Hepatocyte (in vitro differentiated cells): ENCODE measurements at regions not wholly inside any gene's neighbourhood (a gene's known extent, or its start where the extent isn't known, plus 50 kb on each side); places are given as distances from the start of the nearest gene placed in this dataset.

Experiments
- DNase-seq: peaks from one replicate; pipeline ENCODE4 v3.0.0-alpha.2; 2016; ENCODE audit warnings: low spot score
- H2AFZ ChIP-seq: fragments of 200-600 bp; sonication (generic); 2 replicates; pipeline ENCODE4 v1.6.0; 2016; ENCODE audit warnings: antibody characterized with exemption, mild to moderate bottlenecking
- H3K27ac ChIP-seq: fragments of 200-600 bp; sonication (generic); 2 replicates; pipeline ENCODE4 v1.5.1; 2016; ENCODE audit warnings: mild to moderate bottlenecking
- H3K27me3 ChIP-seq: fragments of 200-600 bp; sonication (generic); 2 replicates; pipeline ENCODE4 v1.6.1; 2016
- H3K36me3 ChIP-seq: fragments of 200-600 bp; sonication (generic); replicated peaks from 2 replicates; pipeline ENCODE4 v1.5.1; 2016; ENCODE audit warnings: low read depth; ENCODE audit not compliant: insufficient read depth
- H3K4me1 ChIP-seq: fragments of 200-600 bp; sonication (generic); 2 replicates; pipeline ENCODE4 v1.5.1; 2016; ENCODE audit warnings: mild to moderate bottlenecking, moderate library complexity; ENCODE audit not compliant: insufficient read depth
- H3K4me2 ChIP-seq: fragments of 200-600 bp; sonication (generic); 2 replicates; pipeline ENCODE4 v1.6.0; 2016
- H3K4me3 ChIP-seq: fragments of 200-600 bp; sonication (generic); 2 replicates; pipeline ENCODE4 v1.5.1; 2016; ENCODE audit warnings: mild to moderate bottlenecking
- H3K79me2 ChIP-seq: fragments of 200-600 bp; sonication (generic); 2 replicates; pipeline ENCODE4 v1.6.0; 2017; ENCODE audit warnings: mild to moderate bottlenecking
- H3K9me2 ChIP-seq: fragments of 200-600 bp; sonication (generic); replicated peaks from 2 replicates; pipeline ENCODE4 v1.6.0; 2017; ENCODE audit warnings: mild to moderate bottlenecking; ENCODE audit not compliant: insufficient read depth
- H3K9me3 ChIP-seq: fragments of 200-600 bp; sonication (generic); 2 replicates; pipeline ENCODE4 v1.5.1; 2016; ENCODE audit warnings: low read depth, mild to moderate bottlenecking
- H4K20me1 ChIP-seq: fragments of 200-600 bp; sonication (generic); 2 replicates; pipeline ENCODE4 v1.6.0; 2016; ENCODE audit warnings: mild to moderate bottlenecking; ENCODE audit not compliant: insufficient read depth, poor library complexity, severe bottlenecking
- EZH2 ChIP-seq: fragments of 200-600 bp; sonication (generic); IDR thresholded peaks from 2 replicates; pipeline ENCODE4 v1.6.1; 2016; ENCODE audit warnings: antibody characterized with exemption, mild to moderate bottlenecking, borderline replicate concordance
- EZH2phosphoT487 ChIP-seq: fragments of 200-600 bp; sonication (generic); IDR thresholded peaks from one replicate; pipeline ENCODE4 v1.6.1; 2018; ENCODE audit warnings: antibody characterized with exemption, mild to moderate bottlenecking, low read depth, moderate library complexity; ENCODE audit not compliant: unreplicated experiment, severe bottlenecking
- WGBS: methylation state at CpG from one replicate; pipeline ENCODE4 v1.1.6; 2016; ENCODE audit warnings: low lambda C conversion rate; ENCODE audit errors: missing lambda C conversion rate; 5-methylcytosine and 5-hydroxymethylcytosine counted together
- TF ChIP-seq, protein P1 (sequence below): fragments of 200-600 bp; sonication (generic); IDR thresholded peaks from 2 replicates; pipeline ENCODE4 v1.5.1; 2016; ENCODE audit warnings: antibody characterized with exemption, mild to moderate bottlenecking; ENCODE audit not compliant: poor library complexity

DNA sequence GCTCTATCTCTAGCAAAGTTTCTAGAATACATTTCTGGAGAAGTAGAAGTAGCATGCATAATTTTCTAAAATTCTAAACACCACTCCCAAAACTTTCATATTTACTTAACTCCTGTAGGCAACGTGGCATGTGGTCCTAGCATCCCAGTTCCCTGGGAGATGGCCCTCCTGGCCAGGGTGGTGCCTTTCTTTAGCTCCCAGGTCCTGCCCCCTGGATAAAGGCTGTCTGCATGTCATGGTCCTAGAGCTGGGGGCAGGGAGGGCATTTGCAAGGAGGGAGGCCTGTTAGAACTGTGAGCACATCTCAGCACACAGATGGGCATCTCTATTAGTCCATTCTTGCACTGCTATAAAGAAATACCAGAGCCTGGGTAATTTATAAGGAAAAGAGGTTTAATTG, 485.6 kb upstream of the SULF2 start:
- no peaks in the 10 kb centered on the region for H3K79me2 ChIP-seq
- no peaks in the 10 kb centered on the region for H3K9me2 ChIP-seq
- TF ChIP-seq EZH2phosphoT487 (no peak), EZH2 (no peak)
- TF ChIP-seq, protein P1, sequence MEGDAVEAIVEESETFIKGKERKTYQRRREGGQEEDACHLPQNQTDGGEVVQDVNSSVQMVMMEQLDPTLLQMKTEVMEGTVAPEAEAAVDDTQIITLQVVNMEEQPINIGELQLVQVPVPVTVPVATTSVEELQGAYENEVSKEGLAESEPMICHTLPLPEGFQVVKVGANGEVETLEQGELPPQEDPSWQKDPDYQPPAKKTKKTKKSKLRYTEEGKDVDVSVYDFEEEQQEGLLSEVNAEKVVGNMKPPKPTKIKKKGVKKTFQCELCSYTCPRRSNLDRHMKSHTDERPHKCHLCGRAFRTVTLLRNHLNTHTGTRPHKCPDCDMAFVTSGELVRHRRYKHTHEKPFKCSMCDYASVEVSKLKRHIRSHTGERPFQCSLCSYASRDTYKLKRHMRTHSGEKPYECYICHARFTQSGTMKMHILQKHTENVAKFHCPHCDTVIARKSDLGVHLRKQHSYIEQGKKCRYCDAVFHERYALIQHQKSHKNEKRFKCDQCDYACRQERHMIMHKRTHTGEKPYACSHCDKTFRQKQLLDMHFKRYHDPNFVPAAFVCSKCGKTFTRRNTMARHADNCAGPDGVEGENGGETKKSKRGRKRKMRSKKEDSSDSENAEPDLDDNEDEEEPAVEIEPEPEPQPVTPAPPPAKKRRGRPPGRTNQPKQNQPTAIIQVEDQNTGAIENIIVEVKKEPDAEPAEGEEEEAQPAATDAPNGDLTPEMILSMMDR = no peak
- H3K36me3 ChIP-seq = no peaks in the 10 kb centered on the region
- no peaks in the 10 kb centered on the region for H3K27me3 ChIP-seq
- H3K9me3 ChIP-seq = no peaks in the 10 kb centered on the region
- H3K4me2 ChIP-seq = no peak overlapping the region
- no peak overlapping the region for H2AFZ ChIP-seq
- no peak for DNase-seq
- no peaks in the 10 kb centered on the region for H4K20me1 ChIP-seq
- H3K4me1 ChIP-seq = no peaks in the 10 kb centered on the region
- H3K4me3 ChIP-seq = no peak overlapping the region
- WGBS = 91% methylated on average over 1 of the region's 1 CpG
- no peak overlapping the region for H3K27ac ChIP-seq

DNA sequence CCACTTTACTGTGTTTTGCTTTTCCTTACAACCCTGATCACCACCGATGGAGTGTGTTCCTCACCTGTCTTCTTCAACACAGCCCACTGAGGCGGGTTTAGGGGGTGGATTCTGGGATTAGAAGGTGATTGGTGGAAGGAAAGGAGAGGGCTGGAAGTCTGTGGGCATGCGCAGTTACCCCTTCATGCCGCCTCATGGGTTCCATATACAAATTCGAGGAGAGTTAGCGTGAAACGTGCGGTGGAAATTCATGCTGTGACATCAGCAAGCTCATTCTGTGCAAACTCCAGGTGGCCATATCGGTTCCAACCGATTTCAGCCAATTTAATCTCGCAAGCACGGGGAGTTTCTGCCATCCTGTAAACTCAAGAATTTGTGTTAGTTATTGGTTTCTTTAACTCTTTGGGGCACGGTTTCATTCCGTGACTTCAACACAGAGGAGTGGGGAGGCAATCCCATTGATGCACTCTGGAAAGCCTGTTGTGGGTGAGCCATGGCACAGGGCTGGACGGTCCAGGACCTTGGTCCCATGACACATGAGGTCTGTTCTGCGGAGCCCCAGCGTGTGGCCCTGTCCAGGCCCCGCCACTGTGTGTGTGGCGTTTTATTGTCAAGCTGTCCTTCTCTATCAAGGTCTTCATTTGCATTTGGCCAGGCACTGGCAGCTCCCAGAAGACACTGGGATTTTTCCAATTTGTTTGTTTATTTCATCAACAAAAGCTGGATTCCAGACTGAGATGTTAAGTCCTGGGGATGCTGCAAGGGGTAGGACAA, 482.8 kb upstream of the SULF2 start:
- no peak overlapping the region for H3K4me2 ChIP-seq
- H3K27me3 ChIP-seq = no peaks in the 10 kb centered on the region
- WGBS = 89% methylated on average over 19 of the region's 19 CpGs
- H3K27ac ChIP-seq = no peak overlapping the region
- no peak for TF ChIP-seq EZH2
- TF ChIP-seq, protein P1 = no peak
- TF ChIP-seq EZH2phosphoT487 = no peak
- H3K79me2 ChIP-seq = no peaks in the 10 kb centered on the region
- no peak for DNase-seq
- no peaks in the 10 kb centered on the region for H3K9me2 ChIP-seq
- no peaks in the 10 kb centered on the region for H3K36me3 ChIP-seq
- H3K9me3 ChIP-seq = no peaks in the 10 kb centered on the region
- H3K4me1 ChIP-seq = no peaks in the 10 kb centered on the region
- no peaks in the 10 kb centered on the region for H4K20me1 ChIP-seq
- no peak overlapping the region for H3K4me3 ChIP-seq
- H2AFZ ChIP-seq = no peak overlapping the region

DNA sequence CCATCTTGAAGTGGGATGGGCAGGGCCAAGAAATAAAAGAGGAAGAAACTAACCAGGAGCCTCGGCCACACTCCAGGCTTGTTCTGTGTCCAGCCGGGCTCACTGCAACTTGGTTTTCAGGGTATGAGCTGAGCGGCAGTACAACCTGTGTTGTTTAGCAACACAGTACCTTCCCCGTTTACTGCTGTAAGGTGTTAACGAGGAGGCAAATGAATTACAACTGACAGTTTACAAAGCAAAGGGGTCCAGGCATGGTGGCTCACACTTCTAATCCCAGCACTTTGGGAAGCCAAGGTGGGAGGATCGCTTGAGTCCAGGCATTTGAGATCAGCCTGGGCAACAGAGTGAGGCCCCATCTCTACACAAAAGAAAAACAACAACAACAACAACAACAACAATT, 481.3 kb upstream of the SULF2 start:
- Histone ChIP-seq H3K9me2 (no peaks in the 10 kb centered on the region), H3K4me3 (no peak overlapping the region), H3K79me2 (no peaks in the 10 kb centered on the region), H3K27me3 (no peaks in the 10 kb centered on the region), H3K4me1 (no peaks in the 10 kb centered on the region), H3K9me3 (no peaks in the 10 kb centered on the region), H2AFZ (no peak overlapping the region), H3K27ac (no peak overlapping the region), H3K4me2 (no peak overlapping the region), H4K20me1 (no peaks in the 10 kb centered on the region), H3K36me3 (no peaks in the 10 kb centered on the region)
- TF ChIP-seq, protein P1 = no peak
- WGBS = 81% methylated on average over 6 of the region's 6 CpGs
- DNase-seq = no peak

DNA sequence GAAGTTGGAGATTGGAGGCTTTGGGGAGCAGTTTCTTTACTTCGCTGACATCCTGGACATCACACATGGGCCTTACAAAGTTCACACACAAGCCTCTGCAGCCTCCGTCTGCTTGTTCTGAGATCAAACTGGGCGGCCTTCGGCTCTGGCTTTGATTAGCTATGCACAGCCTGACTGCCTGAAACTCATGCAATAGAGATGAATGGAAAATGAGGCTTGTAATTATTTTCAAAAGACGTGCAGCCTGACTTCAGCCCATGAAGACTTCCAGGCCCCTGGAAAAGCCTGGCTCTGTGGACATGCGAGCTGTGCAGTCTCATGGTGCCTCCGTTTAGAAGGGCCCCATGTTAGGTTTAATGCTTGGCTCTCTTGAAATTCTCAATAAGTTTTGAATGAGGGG, 480.5 kb upstream of the SULF2 start:
- no peaks in the 10 kb centered on the region for H3K9me2 ChIP-seq
- H3K4me1 ChIP-seq = no peaks in the 10 kb centered on the region
- H3K36me3 ChIP-seq = no peaks in the 10 kb centered on the region
- no peaks in the 10 kb centered on the region for H4K20me1 ChIP-seq
- TF ChIP-seq EZH2phosphoT487 (no peak), EZH2 (no peak)
- TF ChIP-seq, protein P1 = no peak
- no peak for DNase-seq
- no peaks in the 10 kb centered on the region for H3K27me3 ChIP-seq
- no peak overlapping the region for H2AFZ ChIP-seq
- no peak overlapping the region for H3K4me2 ChIP-seq
- H3K4me3 ChIP-seq = no peak overlapping the region
- 66% methylated on average over 7 of the region's 7 CpGs for WGBS
- H3K9me3 ChIP-seq = no peaks in the 10 kb centered on the region
- no peak overlapping the region for H3K27ac ChIP-seq
- no peaks in the 10 kb centered on the region for H3K79me2 ChIP-seq
